ENCODE measurements at regions not wholly inside any gene's neighbourhood (a gene's known extent, or its start where the extent isn't known, plus 50 kb on each side); places are given as distances from the start of the nearest gene placed in this dataset.

DNA sequence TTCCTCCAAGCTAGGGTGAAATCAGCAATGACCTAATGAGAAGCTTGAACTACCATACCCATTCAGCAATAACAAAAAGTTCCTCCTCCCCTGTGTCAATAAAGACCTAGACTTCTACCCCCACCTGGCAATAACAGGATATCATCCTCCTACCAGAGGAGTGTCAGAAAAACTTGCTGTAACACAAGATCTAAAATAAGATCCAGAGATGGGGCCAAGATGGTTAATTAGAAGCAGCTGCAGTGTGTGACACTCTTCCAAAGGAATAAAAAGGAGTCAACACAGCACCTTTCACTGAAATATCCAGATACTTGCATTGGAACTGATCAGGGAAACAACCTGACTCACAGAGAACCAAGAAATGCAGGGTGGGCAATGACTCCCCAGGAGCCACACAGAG, 84.4 kb upstream of the ARHGAP42 start:
- TF ChIP-seq POLR2A (IDR thresholded peaks at IDR 0.05), result no peak
- TF ChIP-seq, protein P1, sequence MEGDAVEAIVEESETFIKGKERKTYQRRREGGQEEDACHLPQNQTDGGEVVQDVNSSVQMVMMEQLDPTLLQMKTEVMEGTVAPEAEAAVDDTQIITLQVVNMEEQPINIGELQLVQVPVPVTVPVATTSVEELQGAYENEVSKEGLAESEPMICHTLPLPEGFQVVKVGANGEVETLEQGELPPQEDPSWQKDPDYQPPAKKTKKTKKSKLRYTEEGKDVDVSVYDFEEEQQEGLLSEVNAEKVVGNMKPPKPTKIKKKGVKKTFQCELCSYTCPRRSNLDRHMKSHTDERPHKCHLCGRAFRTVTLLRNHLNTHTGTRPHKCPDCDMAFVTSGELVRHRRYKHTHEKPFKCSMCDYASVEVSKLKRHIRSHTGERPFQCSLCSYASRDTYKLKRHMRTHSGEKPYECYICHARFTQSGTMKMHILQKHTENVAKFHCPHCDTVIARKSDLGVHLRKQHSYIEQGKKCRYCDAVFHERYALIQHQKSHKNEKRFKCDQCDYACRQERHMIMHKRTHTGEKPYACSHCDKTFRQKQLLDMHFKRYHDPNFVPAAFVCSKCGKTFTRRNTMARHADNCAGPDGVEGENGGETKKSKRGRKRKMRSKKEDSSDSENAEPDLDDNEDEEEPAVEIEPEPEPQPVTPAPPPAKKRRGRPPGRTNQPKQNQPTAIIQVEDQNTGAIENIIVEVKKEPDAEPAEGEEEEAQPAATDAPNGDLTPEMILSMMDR (IDR thresholded peaks at IDR 0.05), result no peak
